ENCODE measurements at regions not wholly inside any gene's neighbourhood (a gene's known extent, or its start where the extent isn't known, plus 50 kb on each side); places are given as distances from the start of the nearest gene placed in this dataset.

- no peak overlapping the region for H3K27ac ChIP-seq
- no peak for TF ChIP-seq CTCF (IDR thresholded peaks at IDR 0.05; ENCODE audit: low read depth, low read length, missing control alignments)
- H3K27me3 ChIP-seq (replicated peaks) = no peaks in the 10 kb centered on the region
- no peaks in the 10 kb centered on the region for H3K36me3 ChIP-seq (replicated peaks)
- in situ Hi-C loops (cut with HindIII; ENCODE audit: low pct_ligation_motif_present, low sequenced_read_pairs) = no loop called here
- DNase-seq = no peak
- no peak overlapping the region for H3K4me3 ChIP-seq (ENCODE audit: low read depth, low read length)
Observed at GRCh38 chr10:65133652-65134051, 1612.5 kb downstream of the REEP3 start.

DNA sequence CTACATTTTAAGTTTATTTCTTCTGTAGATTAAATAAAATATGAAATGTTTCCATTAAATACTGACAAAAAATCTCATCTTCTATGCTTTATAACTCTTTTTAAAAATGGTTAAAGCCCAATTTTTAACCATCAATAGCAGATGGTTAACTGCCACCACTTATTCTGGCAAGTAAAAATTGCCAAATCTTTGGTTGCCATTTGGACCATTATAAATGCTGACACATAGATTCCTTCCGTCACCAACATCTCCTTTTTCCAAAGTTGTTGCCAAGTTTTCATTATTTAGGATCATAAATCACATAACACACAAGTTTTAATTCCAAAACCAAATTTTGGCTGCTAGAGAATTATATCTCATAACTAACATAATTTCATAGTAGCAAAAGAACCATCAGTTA lies 1614.3 kb downstream of the REEP3 start:
- Histone ChIP-seq H3K4me3 (ENCODE audit: low read depth, low read length) (no peak overlapping the region), H3K27ac (no peak overlapping the region), H3K27me3 (replicated peaks) (no peaks in the 10 kb centered on the region), H3K36me3 (replicated peaks) (no peaks in the 10 kb centered on the region)
- in situ Hi-C loops (cut with HindIII; ENCODE audit: low pct_ligation_motif_present, low sequenced_read_pairs) = no loop called here
- no peak for TF ChIP-seq CTCF (IDR thresholded peaks at IDR 0.05; ENCODE audit: low read depth, low read length, missing control alignments)
- DNase-seq = no peak

DNA sequence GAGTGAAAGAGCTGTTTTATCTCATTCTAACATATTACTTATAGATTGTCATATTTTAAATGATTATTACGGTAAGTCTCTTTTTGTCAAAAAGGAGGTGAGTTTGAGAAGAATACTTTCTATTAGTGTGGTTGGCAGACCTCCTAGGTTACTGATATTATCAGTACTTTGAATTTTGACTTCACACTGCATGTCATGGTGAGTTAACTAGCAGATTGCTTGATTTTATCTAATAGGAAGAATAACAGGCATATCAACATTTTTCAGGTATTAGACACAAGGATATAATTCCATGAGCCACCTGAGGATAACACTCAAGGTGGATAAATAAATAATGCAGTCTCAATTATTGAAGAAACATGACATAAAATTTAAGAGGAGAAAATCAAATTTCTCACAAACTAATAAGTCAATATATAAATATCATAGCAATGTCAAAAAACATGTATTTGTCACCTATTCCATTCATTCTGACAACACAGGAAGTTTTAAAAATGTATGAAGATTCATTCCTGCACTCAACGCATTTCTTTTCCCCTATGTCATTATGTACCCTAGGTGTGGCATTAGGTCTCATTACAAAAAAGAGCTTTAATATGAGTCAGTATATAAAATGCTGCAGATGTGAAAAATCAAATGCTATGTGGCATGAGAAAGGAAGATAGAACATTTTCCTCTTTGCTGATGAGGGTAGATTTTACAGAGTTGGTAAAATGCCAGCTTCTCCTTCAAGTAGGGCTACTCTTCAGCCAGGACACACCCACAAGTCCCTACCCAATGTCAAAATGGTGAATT lies 1621.6 kb downstream of the REEP3 start:
- in situ Hi-C loops (cut with HindIII; ENCODE audit: low pct_ligation_motif_present, low sequenced_read_pairs) = no loop called here
- Histone ChIP-seq H3K27me3 (replicated peaks) (no peaks in the 10 kb centered on the region), H3K27ac (no peak overlapping the region), H3K4me3 (ENCODE audit: low read depth, low read length) (no peak overlapping the region), H3K36me3 (replicated peaks) (no peaks in the 10 kb centered on the region)
- TF ChIP-seq CTCF (IDR thresholded peaks at IDR 0.05; ENCODE audit: low read depth, low read length, missing control alignments) = no peak
- DNase-seq = no peak

GRCh38 chr10:65143723-65144122 lies 1622.5 kb downstream of the REEP3 start:
- Histone ChIP-seq H3K4me3 (ENCODE audit: low read depth, low read length) (no peak overlapping the region), H3K27me3 (replicated peaks) (no peaks in the 10 kb centered on the region), H3K36me3 (replicated peaks) (no peaks in the 10 kb centered on the region), H3K27ac (no peak overlapping the region)
- TF ChIP-seq CTCF (IDR thresholded peaks at IDR 0.05; ENCODE audit: low read depth, low read length, missing control alignments) = no peak
- no peak for DNase-seq
- in situ Hi-C loops (cut with HindIII; ENCODE audit: low pct_ligation_motif_present, low sequenced_read_pairs) = no loop called here

GRCh38 chr10:65149878-65150277 lies 1628.7 kb downstream of the REEP3 start:
- H3K27ac ChIP-seq = no peak overlapping the region
- no peaks in the 10 kb centered on the region for H3K27me3 ChIP-seq (replicated peaks)
- H3K36me3 ChIP-seq (replicated peaks) = no peaks in the 10 kb centered on the region
- in situ Hi-C loops (cut with HindIII; ENCODE audit: low pct_ligation_motif_present, low sequenced_read_pairs) = no loop called here
- no peak for TF ChIP-seq CTCF (IDR thresholded peaks at IDR 0.05; ENCODE audit: low read depth, low read length, missing control alignments)
- H3K4me3 ChIP-seq (ENCODE audit: low read depth, low read length) = no peak overlapping the region
- no peak for DNase-seq

- DNase-seq = no peak
- H3K27me3 ChIP-seq (replicated peaks) = no peaks in the 10 kb centered on the region
- in situ Hi-C loops (cut with HindIII; ENCODE audit: low pct_ligation_motif_present, low sequenced_read_pairs) = no loop called here
Observed at GRCh38 chr10:65166272-65166671, 1645.1 kb downstream of the REEP3 start.

More at GRCh38 chr10:65166272-65166671, 1645.1 kb downstream of the REEP3 start:
- TF ChIP-seq CTCF (IDR thresholded peaks at IDR 0.05; ENCODE audit: low read depth, low read length, missing control alignments) = no peak
- Histone ChIP-seq H3K36me3 (replicated peaks) (no peaks in the 10 kb centered on the region), H3K27ac (no peak overlapping the region), H3K4me3 (ENCODE audit: low read depth, low read length) (no peak overlapping the region)
